T-cell (primary cell): ENCODE measurements at regions not wholly inside any gene's neighbourhood (a gene's known extent, or its start where the extent isn't known, plus 50 kb on each side); places are given as distances from the start of the nearest gene placed in this dataset.

Experiments used
- ATAC-seq, 4 experiments: fragments of 200-7000 bp in 3 of 4; fragments of 150-1000 bp in 1 of 4; cut with Tn5 transposase; replicated peaks in 1 of 4; 1 replicate in 3 of 4; 2 replicates in 1 of 4; pipeline ENCODE4 v1.10.0; 2021; ENCODE audit warnings: moderate library complexity in 3 of 4, mild to moderate bottlenecking in 2 of 4, moderate number of reproducible peaks in 1 of 4
- CTCF ChIA-PET, 2 donors: fragments of 300-600 bp; sonication (Branson Sonifier 250); formaldehyde crosslinking; loops; one replicate each; lab custom pipeline; 2022; ENCODE audit warnings: antibody characterized with exemption in 2 of 2; lab: Charles Lee
- POLR2A ChIA-PET, 2 donors: fragments of 300-600 bp; sonication (Branson Sonifier 250); formaldehyde crosslinking; loops; one replicate each; lab custom pipeline; 2022; ENCODE audit warnings: antibody characterized with exemption in 2 of 2; lab: Charles Lee
- DNase-seq, 35 experiments: peaks; one replicate each; pipeline versions ENCODE4 v3.0.0 to v3.0.0-alpha.2; 2013 to 2023
- H3K27ac ChIP-seq: one replicate; pipeline ENCODE4 v1.5.1; 2013; ENCODE audit warnings: low read length
- H3K27me3 ChIP-seq, 2 experiments: replicated peaks in 1 of 2; 1 replicate in 1 of 2; 2 replicates in 1 of 2; pipeline versions ENCODE4 v1.6.1 to v1.7.0; 2013; ENCODE audit warnings: low read length in 1 of 2, mixed read lengths in 1 of 2; ENCODE audit not compliant: control insufficient read depth in 2 of 2, insufficient read depth in 2 of 2; ENCODE audit errors: extremely low read depth in 1 of 2
- H3K36me3 ChIP-seq, 2 donors: 1 replicate in 1 of 2; 2 replicates in 1 of 2; pipeline versions ENCODE4 v1.6.1 to v1.7.0; 2013; ENCODE audit warnings: low read length in 1 of 2; ENCODE audit not compliant: control insufficient read depth in 2 of 2, insufficient read depth in 1 of 2; ENCODE audit errors: extremely low read depth in 1 of 2
- H3K4me1 ChIP-seq, 2 experiments: 1 replicate in 1 of 2; 2 replicates in 1 of 2; pipeline versions ENCODE4 v1.6.1 to v1.7.0; 2013; ENCODE audit warnings: low read length in 2 of 2, mixed read lengths in 1 of 2; ENCODE audit not compliant: insufficient read depth in 2 of 2, control insufficient read depth in 1 of 2; ENCODE audit errors: extremely low read depth in 1 of 2
- H3K4me3 ChIP-seq, 2 donors: 1 replicate in 1 of 2; 2 replicates in 1 of 2; pipeline versions ENCODE4 v1.5.1 to v1.7.0; 2013; ENCODE audit warnings: mild to moderate bottlenecking in 2 of 2, low read length in 1 of 2, moderate library complexity in 1 of 2; ENCODE audit not compliant: control insufficient read depth in 1 of 2; ENCODE audit errors: extremely low read depth in 1 of 2
- H3K9me3 ChIP-seq: 2 replicates; pipeline ENCODE4 v1.7.0; 2013
- H3K27ac Mint-ChIP-seq, 2 donors: one replicate each; pipeline ENCODE4 v1.8.0; 2020 to 2021; ENCODE audit warnings: mild to moderate bottlenecking in 2 of 2, mixed read lengths in 2 of 2
- H3K27me3 Mint-ChIP-seq, 2 donors: one replicate each; pipeline ENCODE4 v1.8.0; 2021 to 2022; ENCODE audit warnings: mixed read lengths in 2 of 2
- H3K36me3 Mint-ChIP-seq: one replicate; pipeline ENCODE4 v1.8.0; 2021; ENCODE audit warnings: mixed read lengths
- H3K4me1 Mint-ChIP-seq, 3 donors: one replicate each; pipeline ENCODE4 v1.8.0; 2020 to 2022; ENCODE audit warnings: mixed read lengths in 3 of 3, mild to moderate bottlenecking in 1 of 3
- H3K4me3 Mint-ChIP-seq, 3 donors: one replicate each; pipeline ENCODE4 v1.8.0; 2020 to 2022; ENCODE audit warnings: mild to moderate bottlenecking in 3 of 3, mixed read lengths in 3 of 3, moderate library complexity in 3 of 3
- H3K9me3 Mint-ChIP-seq, 3 donors: one replicate each; pipeline ENCODE4 v1.8.0; 2020 to 2022; ENCODE audit warnings: mixed read lengths in 3 of 3
- WGBS: methylation state at CpG from one replicate; pipeline ENCODE4 v1.1.5; 2013; ENCODE audit warnings: missing lambda C conversion rate; ENCODE audit not compliant: insufficient coverage; 5-methylcytosine and 5-hydroxymethylcytosine counted together

DNA sequence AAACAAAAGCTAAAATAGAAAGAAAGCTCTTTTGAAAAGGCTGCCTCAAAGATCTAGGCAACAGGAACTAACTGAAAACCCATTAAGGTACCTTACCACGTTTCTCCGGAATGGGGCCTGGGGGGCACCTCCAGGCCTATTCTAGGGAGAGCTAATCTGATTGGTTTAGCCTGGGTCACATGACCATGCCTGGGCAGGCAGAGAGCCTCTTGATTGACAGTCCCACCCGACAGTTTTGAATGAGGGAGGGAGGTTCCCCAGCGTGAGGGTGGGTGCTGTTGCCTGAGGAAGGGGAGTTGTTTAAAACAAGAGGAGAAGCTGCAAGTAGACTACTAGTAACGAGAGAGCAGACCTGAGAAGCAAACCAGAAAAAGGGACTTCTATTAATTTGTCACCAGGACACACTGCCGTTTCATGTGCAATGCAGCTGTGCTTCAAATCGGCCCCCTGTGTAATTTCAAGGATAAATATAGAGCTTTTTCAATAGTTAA is 143.4 kb upstream of the HS3ST2 start:
- no peak overlapping the region for H3K27ac Mint-ChIP-seq
- H3K4me3 ChIP-seq: no peak overlapping the region
- no peaks in the 10 kb centered on the region for H3K9me3 ChIP-seq
- POLR2A ChIA-PET: no interaction called here
- no peaks in the 10 kb centered on the region for H3K4me1 Mint-ChIP-seq
- ATAC-seq (peak in 1 of 4 experiments; percentile 29), DNase-seq (peak in 1 of 35 experiments; percentile 26)
- H3K4me3 Mint-ChIP-seq: no peak overlapping the region
- CTCF ChIA-PET: interaction anchor here in 1 of 2 donors (0.6 kb wide), 1 partner anchor 10 kb away, joined by 3 read pairs; no protein-coding TSS in a partner anchor
- 25% methylated on average over 5 of the region's 7 CpGs for WGBS
- H3K36me3 ChIP-seq: no peaks in the 10 kb centered on the region
- H3K27me3 ChIP-seq: peaks cover 0 to 16% of the 10 kb centered on the region in 2 experiments
- H3K36me3 Mint-ChIP-seq: no peaks in the 10 kb centered on the region
- H3K27ac ChIP-seq: no peak overlapping the region
- no peaks in the 10 kb centered on the region for H3K9me3 Mint-ChIP-seq
- H3K4me1 ChIP-seq: no peaks in the 10 kb centered on the region
- no peaks in the 10 kb centered on the region for H3K27me3 Mint-ChIP-seq

GRCh38 chr16:22671301-22672076 is 142.5 kb upstream of the HS3ST2 start:
- H3K27me3 ChIP-seq: peaks cover 0 to 16% of the 10 kb centered on the region in 2 experiments
- no peaks in the 10 kb centered on the region for H3K9me3 Mint-ChIP-seq
- POLR2A ChIA-PET: no interaction called here
- WGBS: 63% methylated on average over 4 of the region's 4 CpGs
- CTCF ChIA-PET: interaction anchor here in 1 of 2 donors (0.6 to 0.7 kb wide), 3 partner anchors 11 to 1110 kb away, joined by 3 read pairs; no protein-coding TSS in a partner anchor
- ATAC-seq (no peak), DNase-seq (no peak)
- no peaks in the 10 kb centered on the region for H3K4me1 ChIP-seq
- H3K9me3 ChIP-seq: no peaks in the 10 kb centered on the region
- no peak overlapping the region for H3K4me3 Mint-ChIP-seq
- H3K36me3 ChIP-seq: no peaks in the 10 kb centered on the region
- H3K4me1 Mint-ChIP-seq: no peaks in the 10 kb centered on the region
- no peak overlapping the region for H3K27ac ChIP-seq
- no peaks in the 10 kb centered on the region for H3K27me3 Mint-ChIP-seq
- H3K4me3 ChIP-seq: no peak overlapping the region
- no peaks in the 10 kb centered on the region for H3K36me3 Mint-ChIP-seq
- H3K27ac Mint-ChIP-seq: no peak overlapping the region

DNA sequence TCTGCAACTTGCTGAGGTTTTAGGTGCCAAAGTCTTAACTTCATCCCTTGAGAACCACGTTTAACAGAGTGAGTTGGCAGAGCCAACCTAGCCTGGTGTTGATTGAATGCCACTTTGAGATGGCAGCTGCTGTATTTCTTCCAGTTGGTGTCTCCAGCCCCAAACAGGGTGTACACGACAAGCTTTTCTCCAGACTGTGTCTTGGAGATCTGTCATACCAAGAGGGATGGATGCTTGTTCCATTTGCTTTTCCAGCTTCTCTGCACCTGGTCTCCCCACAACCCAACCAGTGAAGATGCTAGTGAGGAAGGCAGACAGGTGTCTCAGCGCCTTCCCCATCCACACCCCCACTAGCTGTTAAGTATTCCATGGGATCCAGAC is 141.1 kb upstream of the HS3ST2 start:
- H3K27ac ChIP-seq: no peak overlapping the region
- no peaks in the 10 kb centered on the region for H3K4me1 ChIP-seq
- H3K9me3 Mint-ChIP-seq: no peaks in the 10 kb centered on the region

DNA sequence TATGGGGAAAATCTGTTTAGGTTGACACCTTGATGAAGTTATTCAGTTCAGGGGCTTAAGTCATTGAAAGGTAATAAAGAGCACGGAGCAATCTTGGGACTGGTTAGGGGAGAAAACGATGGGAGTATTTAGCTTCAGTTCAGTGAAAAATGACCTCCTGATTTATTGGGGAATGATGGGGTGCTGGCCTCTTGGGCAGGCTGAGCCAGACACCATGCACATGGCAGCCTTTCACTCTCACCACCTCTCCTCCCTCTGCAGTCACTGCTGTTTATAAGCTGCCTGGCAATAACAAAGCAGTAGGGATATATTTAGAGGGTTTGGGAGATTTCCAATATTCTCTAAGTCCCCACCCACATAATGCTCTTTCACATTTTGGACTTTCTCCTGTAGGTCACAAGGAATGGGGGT is 140.5 kb upstream of the HS3ST2 start:
- CTCF ChIA-PET: no interaction called here
- ATAC-seq: no peak

More for the DNA sequence above, 141.1 kb upstream of the HS3ST2 start:
- Mint-ChIP-seq H3K27ac (no peak overlapping the region), H3K36me3 (no peaks in the 10 kb centered on the region), H3K27me3 (peaks cover 3 to 5% of the 10 kb centered on the region in 2 donors), H3K4me1 (no peaks in the 10 kb centered on the region), H3K4me3 (no peak overlapping the region)
- WGBS: 77% methylated on average over 2 of the region's 3 CpGs
- CTCF ChIA-PET: no interaction called here
- no peaks in the 10 kb centered on the region for H3K9me3 ChIP-seq
- DNase-seq: no peak
- no peaks in the 10 kb centered on the region for H3K36me3 ChIP-seq
- POLR2A ChIA-PET: interaction anchor here in 1 of 2 donors (0.5 kb wide), 1 partner anchor 884 kb away, joined by 3 read pairs; no protein-coding TSS in a partner anchor
- no peak for ATAC-seq
- peaks cover 2 to 19% of the 10 kb centered on the region in 2 experiments for H3K27me3 ChIP-seq
- no peak overlapping the region for H3K4me3 ChIP-seq

DNA sequence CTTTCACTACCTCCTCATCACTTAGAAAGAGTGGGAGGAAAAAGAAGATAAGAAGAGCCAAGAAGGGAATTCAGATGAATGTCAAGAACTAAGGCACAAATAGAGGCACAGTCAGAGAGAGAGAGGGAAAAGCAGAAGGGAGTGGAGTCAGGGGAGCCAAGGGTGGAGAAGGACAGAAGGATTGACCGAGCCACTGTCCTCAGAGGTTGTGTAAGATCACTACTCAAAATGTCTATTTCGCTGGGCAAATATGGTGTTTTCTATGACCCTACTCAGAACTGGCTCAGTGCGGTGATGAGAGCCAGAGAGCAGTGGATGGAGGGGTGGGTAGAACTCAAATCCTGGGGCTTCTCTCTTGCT is 139.2 kb upstream of the HS3ST2 start:
- Mint-ChIP-seq H3K9me3 (no peaks in the 10 kb centered on the region), H3K4me1 (no peaks in the 10 kb centered on the region), H3K27me3 (peaks cover 3 to 5% of the 10 kb centered on the region in 2 donors), H3K36me3 (no peaks in the 10 kb centered on the region), H3K4me3 (no peak overlapping the region), H3K27ac (no peak overlapping the region)
- 90% methylated on average over 3 of the region's 3 CpGs for WGBS
- CTCF ChIA-PET: interaction anchor here in 1 of 2 donors (0.7 kb wide), 1 partner anchor 516 kb away, joined by 4 read pairs; no protein-coding TSS in a partner anchor
- Histone ChIP-seq H3K36me3 (no peaks in the 10 kb centered on the region), H3K4me3 (no peak overlapping the region), H3K4me1 (no peaks in the 10 kb centered on the region), H3K9me3 (no peaks in the 10 kb centered on the region), H3K27me3 (peaks cover 5 to 16% of the 10 kb centered on the region in 2 experiments), H3K27ac (no peak overlapping the region)
- POLR2A ChIA-PET: no interaction called here
- DNase-seq (no peak), ATAC-seq (no peak)

More for the DNA sequence above, 140.5 kb upstream of the HS3ST2 start:
- Mint-ChIP-seq H3K9me3 (no peaks in the 10 kb centered on the region), H3K27ac (no peak overlapping the region), H3K4me1 (no peaks in the 10 kb centered on the region), H3K4me3 (no peak overlapping the region), H3K27me3 (peaks cover 3 to 5% of the 10 kb centered on the region in 2 donors), H3K36me3 (no peaks in the 10 kb centered on the region)
- Histone ChIP-seq H3K9me3 (no peaks in the 10 kb centered on the region), H3K4me3 (no peak overlapping the region), H3K27ac (no peak overlapping the region), H3K27me3 (peaks cover 2 to 19% of the 10 kb centered on the region in 2 experiments), H3K36me3 (no peaks in the 10 kb centered on the region), H3K4me1 (no peaks in the 10 kb centered on the region)
- WGBS: 100% methylated on average over 1 of the region's 2 CpGs
- no peak for DNase-seq
- POLR2A ChIA-PET: interaction anchor here in 1 of 2 donors (0.5 kb wide), 1 partner anchor 885 kb away, joined by 3 read pairs; no protein-coding TSS in a partner anchor

DNA sequence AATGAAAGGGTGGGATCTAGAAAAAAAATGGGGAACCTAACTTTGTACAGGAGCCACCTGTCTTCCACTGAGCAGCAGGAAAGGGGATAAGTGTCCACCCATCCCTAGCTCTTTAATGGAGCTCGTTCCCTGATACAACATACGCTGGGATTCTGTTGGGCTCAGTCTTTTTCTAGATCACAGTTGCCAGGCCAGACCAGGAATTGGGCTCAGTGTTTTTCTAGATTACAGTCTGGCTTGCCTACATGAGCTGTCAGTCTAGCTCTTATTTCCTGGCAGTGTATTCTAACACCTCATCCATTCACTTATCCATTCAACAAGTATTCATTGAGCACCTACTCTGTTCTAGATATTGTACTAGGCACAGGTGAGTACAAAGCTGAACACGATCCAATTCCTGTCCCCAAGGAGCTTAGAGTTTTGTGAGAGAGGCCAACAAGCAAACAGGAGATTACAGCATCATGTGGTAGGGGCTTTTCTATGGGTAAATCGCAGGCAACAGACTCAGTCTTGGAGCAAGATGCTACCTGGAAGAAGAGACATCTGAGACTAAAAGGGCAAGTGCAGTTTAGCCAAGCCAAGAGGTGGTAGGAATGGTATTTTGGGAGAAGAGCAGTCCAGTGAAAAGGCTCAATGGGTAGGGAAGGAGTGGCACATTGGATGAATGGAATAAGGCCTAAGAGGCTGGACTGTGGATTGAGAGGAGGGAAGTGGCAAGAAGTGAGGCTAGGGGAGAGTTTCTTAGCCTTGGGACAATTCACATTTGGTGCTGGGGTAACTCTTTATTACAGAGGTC is 138.0 kb upstream of the HS3ST2 start:
- H3K27me3 Mint-ChIP-seq: peaks cover 3 to 5% of the 10 kb centered on the region in 2 donors
- POLR2A ChIA-PET: no interaction called here
- WGBS: 79% methylated on average over 4 of the region's 4 CpGs
- no peaks in the 10 kb centered on the region for H3K4me1 ChIP-seq
- no peaks in the 10 kb centered on the region for H3K4me1 Mint-ChIP-seq
- H3K27me3 ChIP-seq: peaks cover 5 to 14% of the 10 kb centered on the region in 2 experiments
- ATAC-seq (no peak), DNase-seq (no peak)
- H3K9me3 Mint-ChIP-seq: no peaks in the 10 kb centered on the region
- no peak overlapping the region for H3K27ac ChIP-seq
- H3K36me3 Mint-ChIP-seq: no peaks in the 10 kb centered on the region
- no peak overlapping the region for H3K27ac Mint-ChIP-seq
- H3K4me3 ChIP-seq: no peak overlapping the region
- H3K9me3 ChIP-seq: no peaks in the 10 kb centered on the region
- H3K36me3 ChIP-seq: no peaks in the 10 kb centered on the region
- H3K4me3 Mint-ChIP-seq: no peak overlapping the region
- CTCF ChIA-PET: no interaction called here
